Cardiac muscle cell (in vitro differentiated cells and primary cell): ENCODE measurements at regions not wholly inside any gene's neighbourhood (a gene's known extent, or its start where the extent isn't known, plus 50 kb on each side); places are given as distances from the start of the nearest gene placed in this dataset.

Experiments used
- DNase-seq, 2 donors: peaks; one replicate each; pipeline versions ENCODE4 v3.0.0 to v3.0.0-alpha.2; 2010 to 2017; ENCODE audit warnings: low read depth in 1 of 2, low spot score in 1 of 2
- H3K27ac ChIP-seq: fragments of 200-600 bp; sonication (generic); 2 replicates; pipeline ENCODE4 v1.5.1; 2016
- H3K27me3 ChIP-seq: fragments of 200-600 bp; sonication (generic); 2 replicates; pipeline ENCODE4 v1.6.0; 2016; ENCODE audit warnings: control low read depth
- H3K36me3 ChIP-seq: fragments of 200-600 bp; sonication (generic); 2 replicates; pipeline ENCODE4 v1.5.1; 2016; ENCODE audit warnings: control low read depth
- H3K4me1 ChIP-seq: fragments of 200-600 bp; sonication (generic); 2 replicates; pipeline ENCODE4 v1.8.1; 2017; ENCODE audit warnings: low read depth, mild to moderate bottlenecking, mixed run types
- H3K4me3 ChIP-seq: fragments of 200-600 bp; sonication (generic); 2 replicates; pipeline ENCODE4 v1.5.1; 2016; ENCODE audit warnings: mild to moderate bottlenecking
- H3K9me3 ChIP-seq: fragments of 200-600 bp; sonication (generic); 2 replicates; pipeline ENCODE4 v1.5.1; 2017; ENCODE audit warnings: low read depth, mild to moderate bottlenecking, control low read depth
- CTCF ChIP-seq: IDR thresholded peaks from 2 replicates; pipeline ENCODE4 v1.5.1; 2012; ENCODE audit warnings: low read depth, mild to moderate bottlenecking, low read length

GRCh38 chr6:829656-830055 is 136.7 kb upstream of the EXOC2 start:
- no peaks in the 10 kb centered on the region for H3K9me3 ChIP-seq
- DNase-seq = no peak

GRCh38 chr6:827431-827830 is 134.5 kb upstream of the EXOC2 start:
- no peak overlapping the region for H3K27ac ChIP-seq
- no peak for TF ChIP-seq CTCF

More at GRCh38 chr6:829656-830055, 136.7 kb upstream of the EXOC2 start:
- no peak for TF ChIP-seq CTCF
- Histone ChIP-seq H3K4me1 (peaks cover under 1% of the 10 kb centered on the region), H3K27ac (no peak overlapping the region), H3K27me3 (peaks cover 3% of the 10 kb centered on the region), H3K36me3 (no peaks in the 10 kb centered on the region), H3K4me3 (no peak overlapping the region)

GRCh38 chr6:819122-819521 is 126.2 kb upstream of the EXOC2 start:
- no peak for TF ChIP-seq CTCF
- Histone ChIP-seq H3K27ac (no peak overlapping the region), H3K9me3 (no peaks in the 10 kb centered on the region), H3K27me3 (peaks cover 12% of the 10 kb centered on the region), H3K36me3 (no peaks in the 10 kb centered on the region), H3K4me1 (no peaks in the 10 kb centered on the region), H3K4me3 (no peak overlapping the region)
- no peak for DNase-seq

More at GRCh38 chr6:827431-827830, 134.5 kb upstream of the EXOC2 start:
- Histone ChIP-seq H3K9me3 (no peaks in the 10 kb centered on the region), H3K4me1 (no peaks in the 10 kb centered on the region), H3K36me3 (no peaks in the 10 kb centered on the region), H3K4me3 (no peak overlapping the region), H3K27me3 (peaks cover 3% of the 10 kb centered on the region)
- no peak for DNase-seq

- H3K4me1 ChIP-seq = no peaks in the 10 kb centered on the region
- H3K27ac ChIP-seq = no peak overlapping the region
- no peaks in the 10 kb centered on the region for H3K9me3 ChIP-seq
- DNase-seq = no peak
- no peak for TF ChIP-seq CTCF
- H3K36me3 ChIP-seq = no peaks in the 10 kb centered on the region
- H3K27me3 ChIP-seq = peaks cover 14% of the 10 kb centered on the region
- no peak overlapping the region for H3K4me3 ChIP-seq
Observed at GRCh38 chr6:818196-818595, 125.3 kb upstream of the EXOC2 start.

GRCh38 chr6:816510-817084 is 123.7 kb upstream of the EXOC2 start:
- TF ChIP-seq CTCF = no peak

More at GRCh38 chr6:816510-817084, 123.7 kb upstream of the EXOC2 start:
- H3K27me3 ChIP-seq = peaks cover 15% of the 10 kb centered on the region
- H3K9me3 ChIP-seq = no peaks in the 10 kb centered on the region
- no peak for DNase-seq
- H3K4me1 ChIP-seq = no peaks in the 10 kb centered on the region
- H3K4me3 ChIP-seq = no peak overlapping the region
- no peaks in the 10 kb centered on the region for H3K36me3 ChIP-seq
- H3K27ac ChIP-seq = no peak overlapping the region
